UCSD-AML1 (cell line): ENCODE measurements at regions not wholly inside any gene's neighbourhood (a gene's known extent, or its start where the extent isn't known, plus 50 kb on each side); places are given as distances from the start of the nearest gene placed in this dataset.

Experiments used
- DNase-seq: peaks from one replicate; lab custom pipeline; 2025; ENCODE audit not compliant: unreplicated experiment; lab: John Stamatoyannopoulos, UW

DNA sequence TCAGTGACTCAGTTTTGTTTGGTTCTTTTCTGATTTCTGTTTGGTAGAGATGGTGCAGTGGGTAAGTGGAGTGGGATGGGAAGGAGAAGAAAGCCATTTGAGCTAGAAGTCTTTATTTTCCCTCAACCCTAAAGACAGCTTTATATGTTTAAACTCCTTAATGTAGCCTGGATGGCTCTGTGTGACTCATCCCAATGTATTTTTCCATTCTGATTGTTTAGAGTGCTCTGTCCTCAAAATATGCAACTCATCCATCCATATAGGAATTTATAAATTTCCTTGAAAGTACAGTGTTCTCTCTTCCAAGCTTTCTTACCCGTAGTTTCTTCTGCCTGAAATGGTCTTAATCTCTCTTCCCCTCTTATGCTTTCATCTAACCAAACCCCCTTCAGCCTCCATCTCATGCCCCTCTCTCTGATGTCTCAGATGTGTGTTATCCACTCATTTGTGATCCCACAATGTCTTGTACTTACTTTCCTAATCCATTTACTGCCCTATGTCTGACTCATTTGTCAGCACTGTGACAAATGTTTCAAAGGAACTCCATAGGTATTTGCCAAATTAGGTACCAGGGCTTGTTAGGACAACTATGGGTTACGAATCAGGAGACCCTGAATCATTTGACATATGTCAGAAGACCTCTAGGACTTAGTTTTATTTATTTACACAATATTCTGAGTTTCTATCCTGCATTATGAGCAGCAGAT, 217.5 kb upstream of the SGCD start:
- DNase-seq = no peak

GRCh38 chr5:156119692-156120091, 207.3 kb upstream of the SGCD start:
- no peak for DNase-seq

GRCh38 chr5:156120777-156121176, 206.2 kb upstream of the SGCD start:
- no peak for DNase-seq

DNA sequence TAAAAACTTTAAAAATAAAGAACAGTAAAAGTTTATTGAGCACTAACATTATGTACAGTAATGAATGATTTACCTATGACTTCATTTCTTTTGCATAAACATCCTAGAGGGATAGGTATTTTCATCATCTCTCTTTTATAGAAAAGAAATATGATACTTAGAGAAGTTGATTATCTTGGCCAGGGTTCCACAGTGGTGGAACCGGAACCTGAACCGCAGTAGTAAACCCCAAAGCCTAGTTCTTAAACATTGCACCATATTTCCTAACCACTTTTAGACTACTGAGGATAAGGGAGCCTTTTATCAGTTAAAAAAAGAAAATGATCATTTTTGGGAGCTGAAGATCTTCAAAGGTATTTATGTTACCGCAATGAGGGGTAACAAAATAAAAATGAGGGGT, 205.7 kb upstream of the SGCD start:
- no peak for DNase-seq

DNA sequence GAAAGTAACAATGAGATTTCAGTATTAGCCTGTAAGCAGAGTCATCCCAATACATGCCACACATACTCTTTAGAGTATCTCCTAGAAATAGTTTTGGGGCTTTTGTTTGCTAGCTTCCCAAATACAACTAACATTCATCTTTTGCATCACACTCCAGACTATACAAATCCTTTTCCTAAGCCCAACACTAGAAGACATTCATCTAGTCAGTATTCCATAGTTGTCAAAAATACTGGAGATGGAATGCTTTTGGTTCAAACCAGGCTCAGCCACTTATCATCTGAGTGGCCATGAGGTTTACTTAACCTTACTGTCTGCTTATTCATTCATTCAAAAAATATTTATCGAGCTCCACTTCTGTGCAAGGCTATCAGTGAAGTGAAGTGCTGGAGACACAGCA, 205.1 kb upstream of the SGCD start:
- DNase-seq = no peak

GRCh38 chr5:156124708-156125107, 202.3 kb upstream of the SGCD start:
- no peak for DNase-seq

GRCh38 chr5:156125118-156125517, 201.8 kb upstream of the SGCD start:
- no peak for DNase-seq

DNA sequence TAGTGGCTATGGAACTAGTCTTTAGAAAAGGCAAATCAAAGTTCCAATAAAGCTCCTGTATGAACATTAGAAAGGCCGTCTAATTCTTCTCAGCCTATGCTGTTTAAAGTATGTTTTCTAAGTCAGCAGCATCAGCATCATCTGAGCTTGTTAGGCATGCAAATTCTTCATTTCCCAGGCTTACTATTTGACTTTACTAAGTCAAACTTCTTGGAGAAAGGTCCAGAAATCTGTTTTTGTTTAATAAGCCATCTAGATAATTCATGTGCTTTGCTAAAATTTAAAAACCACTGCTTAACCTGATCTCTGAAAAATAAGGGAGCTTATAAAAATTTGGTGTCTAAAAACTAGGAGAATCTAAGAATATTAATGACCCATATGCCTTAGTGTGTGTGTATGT, 200.2 kb upstream of the SGCD start:
- DNase-seq = no peak

DNA sequence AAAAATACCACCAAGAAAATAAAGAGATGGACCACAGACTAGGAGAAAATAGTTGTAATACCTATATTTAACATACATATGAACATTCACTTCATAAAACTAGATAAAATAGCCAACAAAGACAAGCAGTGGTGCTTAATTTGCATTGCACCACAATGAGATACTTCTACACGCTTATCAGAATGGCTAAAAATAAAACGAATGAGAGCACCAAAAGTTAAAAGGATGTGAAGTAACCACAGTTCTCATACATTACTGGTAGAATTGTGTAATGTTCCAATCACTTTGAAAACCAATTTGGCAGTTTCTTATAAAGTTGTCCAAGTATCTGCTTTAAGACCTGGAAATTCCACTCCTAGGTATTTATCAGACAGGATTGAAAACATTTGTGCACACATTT, 198.9 kb upstream of the SGCD start:
- no peak for DNase-seq

DNA sequence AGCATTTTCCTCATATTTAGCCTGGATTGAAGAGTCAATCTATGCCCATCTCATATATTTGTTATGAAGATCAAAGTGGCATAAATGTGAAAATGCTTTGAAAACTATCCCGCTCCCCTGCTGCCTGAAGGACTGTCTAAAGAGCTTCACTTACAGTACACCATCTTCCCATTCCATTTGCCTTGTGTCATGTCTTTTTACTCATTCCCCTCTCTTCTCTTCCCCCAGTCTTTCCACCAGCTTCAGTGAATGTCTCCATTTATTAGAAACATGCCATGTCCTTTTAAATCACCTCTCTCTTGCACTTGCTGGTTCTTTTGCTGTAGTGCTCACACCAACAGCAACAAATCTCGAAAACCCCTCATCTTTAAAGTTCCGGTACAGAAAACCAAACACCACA, 192.7 kb upstream of the SGCD start:
- DNase-seq = no peak

DNA sequence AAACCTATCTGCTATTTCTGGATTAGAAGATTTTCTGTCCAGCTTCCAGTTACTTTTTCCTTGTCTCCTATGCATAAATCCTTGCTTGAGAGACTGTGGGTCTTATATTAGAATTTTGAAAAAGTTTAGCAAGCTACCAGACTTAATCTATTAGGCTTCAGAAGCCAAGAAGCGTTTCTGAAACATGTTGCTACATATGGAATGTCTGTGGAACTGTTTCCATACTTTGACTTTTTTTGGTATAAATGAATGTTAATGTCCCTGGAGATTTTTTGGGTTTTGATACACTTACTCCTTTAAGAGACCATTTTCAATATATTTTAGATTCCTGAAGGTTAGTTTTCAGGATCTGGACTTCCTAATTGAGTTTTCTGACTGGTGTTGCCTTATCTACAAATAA, 191.4 kb upstream of the SGCD start:
- DNase-seq = no peak

- no peak for DNase-seq
These were observed 189.7 kb upstream of the SGCD start for GRCh38 chr5:156137071-156137869.

- no peak for DNase-seq
These were observed 184.1 kb upstream of the SGCD start for GRCh38 chr5:156142867-156143266.

DNA sequence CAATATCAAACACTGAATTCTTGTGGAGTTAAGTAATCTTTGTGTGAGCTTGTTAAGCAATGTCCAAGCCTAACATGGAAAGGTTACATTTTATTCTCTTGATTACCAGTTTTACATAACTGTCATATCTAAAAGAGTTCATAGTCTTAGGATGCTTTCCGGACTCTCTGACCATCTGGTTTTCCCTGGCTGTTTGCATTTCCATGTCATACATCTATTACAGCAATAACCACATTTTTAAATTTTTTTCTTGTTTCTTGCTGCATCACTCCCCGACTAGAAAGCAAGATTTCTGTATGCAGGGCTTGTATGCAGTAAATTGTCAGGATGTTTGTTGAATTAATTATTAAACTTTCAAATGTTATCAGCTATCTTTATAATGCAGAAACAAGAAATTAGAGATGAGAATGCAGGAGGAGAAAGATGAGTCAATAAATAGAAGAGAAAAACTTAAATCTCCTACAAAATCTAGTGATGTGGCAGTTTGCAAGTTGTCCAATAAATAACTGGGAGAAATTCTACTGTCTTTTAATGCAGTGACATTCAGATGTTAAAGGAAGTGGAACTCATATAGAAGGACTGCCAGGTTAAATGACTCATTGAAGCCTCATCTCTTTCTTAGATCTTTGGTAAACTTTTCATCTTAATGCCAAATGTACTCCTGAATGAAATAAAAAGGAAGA, 179.6 kb upstream of the SGCD start:
- DNase-seq = no peak

GRCh38 chr5:156147944-156148285, 179.0 kb upstream of the SGCD start:
- DNase-seq = no peak

DNA sequence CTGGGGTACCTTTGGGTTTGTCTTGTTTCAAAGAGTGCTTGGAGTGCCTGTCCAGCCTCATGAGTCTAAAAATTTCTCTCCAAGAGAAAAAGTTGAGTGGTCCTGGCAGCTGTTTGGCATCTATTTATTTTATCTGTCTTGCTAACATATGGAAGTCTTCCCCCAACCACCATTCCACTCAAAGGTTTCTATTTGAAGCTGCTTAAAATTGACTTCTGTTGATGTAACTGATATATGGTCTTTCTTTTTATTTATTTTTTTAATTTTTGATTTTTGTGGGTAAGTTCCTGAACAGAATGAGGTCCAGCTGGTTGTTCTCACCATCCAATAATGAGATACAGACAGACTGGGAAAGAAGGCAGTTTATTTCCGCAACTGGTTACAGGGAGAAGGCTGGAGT, 178.7 kb upstream of the SGCD start:
- DNase-seq = no peak

- no peak for DNase-seq
These were observed 177.8 kb upstream of the SGCD start for GRCh38 chr5:156149213-156149612.

DNA sequence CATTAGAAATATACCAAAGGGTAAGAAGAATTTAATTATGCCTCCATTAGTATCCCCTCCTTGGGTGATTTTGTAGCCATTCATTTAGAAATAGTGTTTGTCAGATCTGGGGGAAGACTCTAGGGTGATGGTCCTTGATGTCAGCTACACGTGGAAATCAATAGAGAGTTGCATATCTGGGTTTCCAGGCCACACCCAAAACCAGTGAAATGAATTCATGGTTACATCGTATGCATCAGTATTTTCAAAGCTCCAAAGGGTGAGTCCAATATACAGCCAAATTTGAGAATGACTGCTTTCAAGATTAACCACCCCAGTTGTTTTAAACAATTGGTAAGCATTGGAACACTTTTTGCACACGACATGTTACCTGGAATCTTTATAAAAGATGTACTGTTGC, 173.4 kb upstream of the SGCD start:
- DNase-seq = no peak

- no peak for DNase-seq
These were observed 172.2 kb upstream of the SGCD start for GRCh38 chr5:156154757-156155156.

GRCh38 chr5:156155598-156155997, 171.4 kb upstream of the SGCD start:
- no peak for DNase-seq

- no peak for DNase-seq
These were observed 162.7 kb upstream of the SGCD start for GRCh38 chr5:156164306-156164705.

DNA sequence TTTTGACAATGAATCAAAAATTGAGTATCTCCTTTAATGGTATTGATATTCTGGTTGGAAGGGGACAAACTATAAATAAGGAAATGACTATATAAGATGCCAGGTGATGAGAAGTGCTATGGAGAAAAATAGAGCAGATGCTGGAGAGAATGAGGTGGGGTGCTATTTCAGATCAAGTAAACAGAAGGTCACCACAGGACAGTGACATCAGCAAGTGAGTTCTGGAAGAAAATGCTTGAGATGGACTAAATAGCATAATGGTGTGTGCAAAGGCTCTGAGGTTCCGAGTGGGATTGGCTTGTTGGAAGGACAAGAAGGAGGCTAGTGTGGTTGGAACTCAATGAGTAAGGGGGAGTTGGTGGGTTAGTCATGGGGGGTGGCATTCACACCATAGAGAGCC, 157.5 kb upstream of the SGCD start:
- no peak for DNase-seq
